ENCODE measurements at regions not wholly inside any gene's neighbourhood (a gene's known extent, or its start where the extent isn't known, plus 50 kb on each side); places are given as distances from the start of the nearest gene placed in this dataset.

DNA sequence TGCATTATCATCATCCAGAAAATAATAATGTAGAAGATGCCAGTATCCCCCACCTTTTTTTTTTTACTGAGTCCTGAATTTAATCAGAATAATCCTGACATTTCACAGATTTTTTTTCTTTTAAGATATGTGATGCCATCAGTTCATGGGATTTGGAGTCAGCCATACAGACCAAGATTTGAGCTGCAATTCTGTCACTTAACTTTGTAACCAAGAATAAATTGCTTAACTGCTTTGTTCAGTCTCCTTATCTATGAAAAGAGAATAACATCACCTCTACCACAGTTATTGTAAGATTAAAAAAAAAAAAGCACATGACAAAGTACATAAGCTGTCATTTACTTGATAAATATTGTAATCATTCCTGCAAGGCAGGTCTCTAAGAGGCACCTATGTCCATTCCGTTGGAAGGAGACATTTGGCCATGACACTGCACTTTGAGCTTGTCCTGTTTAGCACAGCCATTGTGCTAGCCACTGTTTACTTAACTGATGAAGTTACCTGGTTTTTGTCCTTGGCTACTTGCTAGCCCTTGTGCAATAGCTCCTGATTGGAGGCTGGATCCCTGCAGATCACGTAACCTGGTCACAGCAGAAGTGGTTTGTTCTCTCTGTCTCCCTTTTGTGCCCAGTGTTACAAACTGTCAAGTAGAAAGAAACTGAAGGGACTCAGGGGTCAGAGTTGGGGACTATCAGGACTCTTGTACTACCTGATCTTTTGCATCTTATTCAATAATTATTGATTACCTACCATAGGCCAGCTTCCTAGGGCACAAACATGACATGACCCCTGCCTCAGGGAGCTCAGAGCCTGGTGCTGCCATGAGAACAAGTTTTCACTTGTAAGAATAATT, 306.0 kb downstream of the WDR72 start:
- TF ChIP-seq POLR2A (IDR thresholded peaks at IDR 0.05): no peak
- TF ChIP-seq, protein P1, sequence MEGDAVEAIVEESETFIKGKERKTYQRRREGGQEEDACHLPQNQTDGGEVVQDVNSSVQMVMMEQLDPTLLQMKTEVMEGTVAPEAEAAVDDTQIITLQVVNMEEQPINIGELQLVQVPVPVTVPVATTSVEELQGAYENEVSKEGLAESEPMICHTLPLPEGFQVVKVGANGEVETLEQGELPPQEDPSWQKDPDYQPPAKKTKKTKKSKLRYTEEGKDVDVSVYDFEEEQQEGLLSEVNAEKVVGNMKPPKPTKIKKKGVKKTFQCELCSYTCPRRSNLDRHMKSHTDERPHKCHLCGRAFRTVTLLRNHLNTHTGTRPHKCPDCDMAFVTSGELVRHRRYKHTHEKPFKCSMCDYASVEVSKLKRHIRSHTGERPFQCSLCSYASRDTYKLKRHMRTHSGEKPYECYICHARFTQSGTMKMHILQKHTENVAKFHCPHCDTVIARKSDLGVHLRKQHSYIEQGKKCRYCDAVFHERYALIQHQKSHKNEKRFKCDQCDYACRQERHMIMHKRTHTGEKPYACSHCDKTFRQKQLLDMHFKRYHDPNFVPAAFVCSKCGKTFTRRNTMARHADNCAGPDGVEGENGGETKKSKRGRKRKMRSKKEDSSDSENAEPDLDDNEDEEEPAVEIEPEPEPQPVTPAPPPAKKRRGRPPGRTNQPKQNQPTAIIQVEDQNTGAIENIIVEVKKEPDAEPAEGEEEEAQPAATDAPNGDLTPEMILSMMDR (IDR thresholded peaks at IDR 0.05): no peak
